Esophagus muscularis mucosa (tissue), 4 donors: ENCODE measurements at regions not wholly inside any gene's neighbourhood (a gene's known extent, or its start where the extent isn't known, plus 50 kb on each side); places are given as distances from the start of the nearest gene placed in this dataset.
"Not testable (repeated sequence)": the region's sequence is repeated elsewhere in the genome, so short reads cannot be mapped to it uniquely, and the experiment has no call there.

Experiments used
- DNase-seq: peaks from one replicate; pipeline ENCODE4 v3.0.0-alpha.2; 2017; ENCODE audit errors: extremely low spot score
- H3K27ac ChIP-seq, 4 donors: fragments of 200-600 bp; sonication (generic); replicated peaks in 1 of 4; 1 replicate in 3 of 4; 2 replicates in 1 of 4; pipeline ENCODE4 v1.5.1; 2016 to 2019; ENCODE audit warnings: mild to moderate bottlenecking in 1 of 4
- H3K27me3 ChIP-seq, 4 donors: fragments of 200-600 bp; sonication (generic); one replicate each; pipeline versions ENCODE4 v1.5.1 to v1.6.0; 2016 to 2019
- H3K36me3 ChIP-seq, 4 donors: fragments of 200-600 bp; sonication (generic); one replicate each; pipeline ENCODE4 v1.5.1; 2016 to 2019
- H3K4me1 ChIP-seq, 4 donors: fragments of 200-600 bp; sonication (generic); one replicate each; pipeline ENCODE4 v1.5.1; 2016 to 2019
- H3K4me3 ChIP-seq, 4 donors: fragments of 200-600 bp; sonication (generic); 1 replicate in 2 of 4; 2 replicates in 2 of 4; pipeline ENCODE4 v1.5.1; 2016 to 2019; ENCODE audit warnings: mild to moderate bottlenecking in 4 of 4, moderate library complexity in 1 of 4
- H3K9me3 ChIP-seq, 4 donors: fragments of 200-600 bp; sonication (generic); 1 replicate in 3 of 4; 2 replicates in 1 of 4; pipeline ENCODE4 v1.5.1; 2016 to 2019
- EP300 ChIP-seq: sonication (generic); formaldehyde crosslinking; IDR thresholded peaks from one replicate; pipeline ENCODE4 v1.6.1; 2017; ENCODE audit warnings: antibody characterized with exemption
- POLR2A ChIP-seq: fragments of 450-650 bp; IDR thresholded peaks from one replicate; pipeline ENCODE4 v1.6.1; 2017; ENCODE audit warnings: antibody characterized with exemption, moderate library complexity, mild to moderate bottlenecking, low read depth
- POLR2AphosphoS5 ChIP-seq, 2 donors: sonication (generic); formaldehyde crosslinking; IDR thresholded peaks; one replicate each; pipeline ENCODE4 v1.6.1; 2017; ENCODE audit warnings: antibody characterized with exemption in 2 of 2
- WGBS: methylation state at CpG from one replicate; pipeline ENCODE4 v1.1.5; 2018; 5-methylcytosine and 5-hydroxymethylcytosine counted together
- intact Hi-C: fragments of 100-400 bp; cut with DNase I; formaldehyde crosslinking; loops from one replicate; pipeline ENCODE4 v1.15.1; 2023
- TF ChIP-seq, protein P1 (sequence below), 3 experiments: fragments of 200-600 bp in 2 of 3; fragments of 450-650 bp in 1 of 3; sonication (generic) in 2 of 3; IDR thresholded peaks; one replicate each; pipeline ENCODE4 v1.5.1; 2017 to 2019; ENCODE audit warnings: antibody characterized with exemption in 3 of 3, mild to moderate bottlenecking in 2 of 3, moderate library complexity in 1 of 3

DNA sequence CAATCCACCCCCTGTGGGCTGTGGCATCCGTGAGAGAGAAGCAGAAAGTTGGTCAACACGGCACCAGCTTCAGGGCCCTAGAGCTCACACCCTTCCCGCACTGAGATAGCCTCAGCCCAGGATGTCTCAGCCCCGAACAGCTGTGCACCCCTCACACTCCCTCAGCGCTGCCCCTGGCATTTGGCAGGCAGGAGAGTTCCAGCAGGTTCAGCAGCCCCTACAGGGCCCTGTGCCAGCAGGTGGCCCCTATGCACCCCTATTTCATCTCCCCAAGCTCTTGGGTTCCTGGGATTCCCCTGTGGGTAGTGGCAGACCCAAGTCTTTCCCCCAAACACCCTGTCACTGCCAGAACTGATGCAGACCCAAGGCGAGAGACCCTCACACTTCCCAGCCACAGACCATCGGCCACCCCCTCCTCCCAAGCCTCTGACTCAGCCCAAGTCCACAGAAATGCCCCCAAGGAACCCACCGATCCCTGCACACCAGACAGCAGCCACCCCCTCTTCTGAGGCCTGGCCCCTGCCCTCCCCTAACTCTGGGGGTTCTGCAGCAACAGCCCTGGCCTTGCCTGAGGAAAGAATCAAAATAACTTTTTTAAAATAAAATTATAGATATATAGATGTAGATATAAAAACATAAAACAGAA lies 183.6 kb downstream of the IGLL1 start:
- TF ChIP-seq EP300 (no peak), POLR2A (no peak), POLR2AphosphoS5 (IDR thresholded peaks at IDR 0.05) (no peak)
- TF ChIP-seq, protein P1, sequence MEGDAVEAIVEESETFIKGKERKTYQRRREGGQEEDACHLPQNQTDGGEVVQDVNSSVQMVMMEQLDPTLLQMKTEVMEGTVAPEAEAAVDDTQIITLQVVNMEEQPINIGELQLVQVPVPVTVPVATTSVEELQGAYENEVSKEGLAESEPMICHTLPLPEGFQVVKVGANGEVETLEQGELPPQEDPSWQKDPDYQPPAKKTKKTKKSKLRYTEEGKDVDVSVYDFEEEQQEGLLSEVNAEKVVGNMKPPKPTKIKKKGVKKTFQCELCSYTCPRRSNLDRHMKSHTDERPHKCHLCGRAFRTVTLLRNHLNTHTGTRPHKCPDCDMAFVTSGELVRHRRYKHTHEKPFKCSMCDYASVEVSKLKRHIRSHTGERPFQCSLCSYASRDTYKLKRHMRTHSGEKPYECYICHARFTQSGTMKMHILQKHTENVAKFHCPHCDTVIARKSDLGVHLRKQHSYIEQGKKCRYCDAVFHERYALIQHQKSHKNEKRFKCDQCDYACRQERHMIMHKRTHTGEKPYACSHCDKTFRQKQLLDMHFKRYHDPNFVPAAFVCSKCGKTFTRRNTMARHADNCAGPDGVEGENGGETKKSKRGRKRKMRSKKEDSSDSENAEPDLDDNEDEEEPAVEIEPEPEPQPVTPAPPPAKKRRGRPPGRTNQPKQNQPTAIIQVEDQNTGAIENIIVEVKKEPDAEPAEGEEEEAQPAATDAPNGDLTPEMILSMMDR (IDR thresholded peaks at IDR 0.05): no peak
- Histone ChIP-seq H3K27ac (no peak overlapping the region), H3K9me3 (no peaks in the 10 kb centered on the region), H3K4me1 (no peaks in the 10 kb centered on the region), H3K36me3 (no peaks in the 10 kb centered on the region), H3K4me3 (no peak overlapping the region), H3K27me3 (no peaks in the 10 kb centered on the region)
- intact Hi-C loops: no loop called here
- DNase-seq: no peak
- 69% methylated on average over 4 of the region's 8 CpGs for WGBS

DNA sequence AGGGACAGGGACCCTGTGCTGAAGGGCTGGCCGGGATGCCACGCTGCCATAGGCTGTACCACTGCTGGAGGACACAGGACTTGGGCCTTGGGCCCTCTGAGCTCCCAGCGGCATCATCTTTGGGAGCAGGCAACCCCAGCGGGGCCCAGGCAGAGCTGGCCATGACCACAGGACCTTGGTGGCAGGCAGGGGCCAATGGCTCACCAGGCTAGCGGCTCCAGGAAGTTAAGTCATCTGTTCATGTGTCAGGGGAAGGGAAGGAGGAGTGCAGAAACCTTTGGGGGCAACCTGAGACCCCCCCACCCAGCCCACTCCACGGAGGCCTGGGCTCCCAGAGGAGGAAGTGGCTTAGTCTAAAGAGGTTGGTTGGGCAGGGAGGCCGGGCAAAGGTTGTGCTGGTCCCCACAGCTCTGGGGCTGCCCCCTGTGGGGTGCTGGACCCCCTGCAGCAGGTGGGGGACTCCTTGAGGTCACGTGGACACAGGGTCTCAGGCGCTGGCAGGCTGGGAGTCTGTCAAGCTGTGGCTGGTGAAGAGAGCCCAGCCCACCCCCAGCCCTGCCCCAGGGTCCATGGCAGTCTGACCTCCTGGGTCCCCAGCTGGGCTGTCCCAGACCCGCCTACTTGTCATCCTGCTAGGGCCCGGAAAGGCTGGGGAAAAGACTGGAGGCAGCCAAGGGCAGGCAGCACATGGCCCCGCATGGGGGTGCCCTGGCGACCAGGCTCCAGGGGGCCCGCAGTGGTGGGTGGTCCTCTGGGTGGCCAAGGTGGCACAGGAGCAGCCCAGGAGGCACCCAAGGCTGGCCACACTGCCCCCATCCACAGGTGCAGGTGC lies 184.3 kb downstream of the IGLL1 start:
- DNase-seq: no peak
- Histone ChIP-seq H3K4me3 (no peak overlapping the region), H3K36me3 (no peaks in the 10 kb centered on the region), H3K27ac (no peak overlapping the region), H3K27me3 (no peaks in the 10 kb centered on the region), H3K4me1 (no peaks in the 10 kb centered on the region), H3K9me3 (no peaks in the 10 kb centered on the region)
- intact Hi-C loops: no loop called here
- TF ChIP-seq EP300: no peak
- no peak for TF ChIP-seq POLR2A
- no peak for TF ChIP-seq POLR2AphosphoS5 (IDR thresholded peaks at IDR 0.05)
- TF ChIP-seq, protein P1 (IDR thresholded peaks at IDR 0.05): no peak
- WGBS: 94% methylated on average over 7 of the region's 14 CpGs

DNA sequence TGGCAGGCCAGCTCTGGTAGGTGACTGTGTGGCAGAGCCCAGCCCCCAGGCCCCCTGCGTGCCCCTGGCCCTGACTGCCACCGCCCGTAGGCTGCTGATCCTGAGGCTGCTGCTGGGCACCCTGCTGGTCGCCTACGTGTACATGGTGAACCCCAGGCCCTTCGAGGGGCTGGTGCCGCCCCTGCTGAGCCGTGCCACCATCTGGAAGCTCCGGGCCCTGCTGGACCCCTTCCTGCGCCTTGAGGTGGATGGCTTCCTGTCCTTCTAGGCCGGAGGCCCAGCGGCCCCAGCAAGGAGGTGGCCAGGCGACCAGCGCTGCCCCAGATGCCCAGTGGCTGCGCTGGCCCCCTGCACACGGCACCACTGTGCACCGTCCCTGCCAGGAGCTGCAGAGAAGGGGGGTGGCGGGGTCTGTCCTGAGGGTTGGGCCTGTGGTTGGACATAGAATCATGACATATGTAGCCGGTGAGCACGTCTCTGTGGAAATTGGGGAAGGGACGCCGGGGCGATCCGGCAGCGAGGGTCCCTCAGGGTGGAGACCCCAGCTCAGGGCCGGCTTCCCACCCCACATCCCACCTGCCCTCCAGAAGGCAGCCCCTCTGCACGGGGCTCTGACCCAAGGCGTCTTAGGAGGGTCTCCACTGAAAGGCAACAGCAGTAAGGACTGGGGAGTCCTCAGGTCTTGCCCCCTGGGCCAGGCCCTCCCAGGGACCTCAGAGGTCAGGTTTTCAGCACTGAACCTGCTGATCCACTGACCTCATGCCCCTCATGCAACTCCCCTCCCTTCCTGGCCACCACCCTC lies 185.4 kb downstream of the IGLL1 start:
- 92% methylated on average over 10 of the region's 28 CpGs for WGBS
- Histone ChIP-seq H3K27me3 (no peaks in the 10 kb centered on the region), H3K36me3 (no peaks in the 10 kb centered on the region), H3K4me1 (no peaks in the 10 kb centered on the region), H3K9me3 (no peaks in the 10 kb centered on the region), H3K4me3 (no peak overlapping the region), H3K27ac (no peak overlapping the region)
- intact Hi-C loops: no loop called here
- no peak for DNase-seq
- TF ChIP-seq POLR2AphosphoS5 (IDR thresholded peaks at IDR 0.05) (no peak), EP300 (no peak), POLR2A (no peak)
- TF ChIP-seq, protein P1 (IDR thresholded peaks at IDR 0.05): no peak

DNA sequence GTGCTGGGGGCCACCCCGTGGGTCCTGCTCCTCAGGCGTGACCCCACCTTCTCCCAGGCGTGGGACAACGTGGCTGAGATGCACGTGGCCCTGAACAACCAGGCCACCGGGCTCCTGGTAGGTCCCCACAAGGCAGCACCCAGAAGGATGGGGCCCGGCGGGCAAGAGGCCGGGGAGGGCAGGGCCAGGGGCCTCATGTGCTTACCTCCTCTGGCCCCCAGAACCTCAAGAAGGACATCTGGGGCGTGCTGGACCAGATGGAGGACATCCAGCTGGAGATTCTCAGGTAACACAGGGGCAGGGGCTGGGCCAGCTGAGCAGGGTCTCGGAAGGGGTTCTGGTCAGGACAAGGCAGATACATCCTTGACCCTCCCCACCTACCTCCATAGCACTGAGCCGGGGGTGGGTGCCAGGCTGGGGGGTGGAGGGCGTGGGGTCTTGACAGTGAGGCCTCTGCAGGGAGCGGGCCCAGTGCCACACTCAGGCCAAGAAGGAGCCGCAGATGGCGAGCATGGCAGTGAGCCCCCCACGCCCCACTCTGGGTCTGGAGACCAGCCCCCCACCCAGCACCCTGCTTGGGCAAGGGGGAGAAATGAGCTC lies 186.3 kb downstream of the IGLL1 start:
- WGBS: 90% methylated on average over 8 of the region's 17 CpGs
- no peak for DNase-seq
- Histone ChIP-seq H3K27me3 (no peaks in the 10 kb centered on the region), H3K36me3 (no peaks in the 10 kb centered on the region), H3K9me3 (no peaks in the 10 kb centered on the region), H3K4me3 (no peak overlapping the region), H3K4me1 (no peaks in the 10 kb centered on the region), H3K27ac (no peak overlapping the region)
- intact Hi-C loops: no loop called here
- TF ChIP-seq, protein P1 (IDR thresholded peaks at IDR 0.05): no peak
- TF ChIP-seq POLR2AphosphoS5 (IDR thresholded peaks at IDR 0.05): no peak
- TF ChIP-seq POLR2A: no peak
- no peak for TF ChIP-seq EP300

DNA sequence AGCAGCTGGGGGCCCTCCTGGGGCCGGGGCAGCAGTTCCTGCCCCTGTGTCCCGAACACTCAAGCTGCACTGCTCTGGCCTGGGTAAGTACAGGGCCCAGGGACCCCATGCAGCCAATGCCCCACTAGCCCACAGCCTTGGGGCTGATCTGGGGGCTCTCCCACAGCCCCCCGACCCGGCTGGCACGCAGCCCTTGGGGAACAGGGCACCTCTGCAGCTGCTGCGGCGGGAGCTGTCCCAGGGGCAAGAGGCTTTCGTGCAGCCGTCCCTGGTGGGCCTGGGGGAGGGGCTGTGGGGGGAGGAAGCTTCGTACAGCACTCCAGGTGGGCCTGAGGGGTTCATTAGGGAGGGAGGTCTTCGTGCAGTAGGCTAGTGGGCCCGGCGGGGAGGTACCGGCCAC lies 186.9 kb downstream of the IGLL1 start:
- H3K27me3 ChIP-seq, H3K36me3 ChIP-seq, H3K4me1 ChIP-seq, H3K9me3 ChIP-seq, intact Hi-C loops, H3K27ac ChIP-seq, H3K4me3 ChIP-seq, DNase-seq: not testable (repeated sequence)
- no CpG with 5 or more reads among the region's 14 CpGs for WGBS
